ENCODE measurements at regions not wholly inside any gene's neighbourhood (a gene's known extent, or its start where the extent isn't known, plus 50 kb on each side); places are given as distances from the start of the nearest gene placed in this dataset.

- DNase-seq (ENCODE audit: low read depth in 3 of 3) = no peak
These were observed 136.6 kb downstream of the RNF152 start for GRCh38 chr18:61756244-61756643.

GRCh38 chr18:61755555-61755954 lies 137.3 kb downstream of the RNF152 start:
- DNase-seq (ENCODE audit: low read depth in 3 of 3) = no peak

- no peak for DNase-seq (ENCODE audit: low read depth in 3 of 3)
These were observed 138.7 kb downstream of the RNF152 start for GRCh38 chr18:61754039-61754583.

GRCh38 chr18:61753373-61753772 lies 139.4 kb downstream of the RNF152 start:
- DNase-seq (ENCODE audit: low read depth in 3 of 3) = no peak

GRCh38 chr18:61752973-61753372 lies 139.8 kb downstream of the RNF152 start:
- DNase-seq (ENCODE audit: low read depth in 3 of 3) = no peak

GRCh38 chr18:61750840-61751668 lies 141.8 kb downstream of the RNF152 start:
- DNase-seq (ENCODE audit: low read depth in 3 of 3) = no peak

DNA sequence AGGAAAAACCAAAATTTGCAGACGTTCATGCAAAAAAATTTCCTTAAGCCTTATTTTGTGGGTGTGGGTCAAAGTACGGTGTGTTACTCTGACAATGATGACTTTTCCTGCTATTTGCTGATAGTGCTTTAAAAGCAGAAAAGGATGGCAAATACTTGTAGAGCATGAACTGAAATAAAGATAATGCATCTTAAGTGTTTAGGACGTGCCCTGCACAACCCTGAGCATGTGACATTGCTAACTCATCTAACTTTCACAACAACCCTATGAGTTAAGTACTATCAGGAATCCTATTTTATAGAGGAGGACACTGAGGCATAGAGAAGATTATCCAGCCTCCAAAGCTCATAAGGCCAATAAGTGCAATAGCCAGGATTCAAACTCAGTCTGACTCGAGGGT lies 143.3 kb downstream of the RNF152 start:
- no peak for DNase-seq (ENCODE audit: low read depth in 3 of 3)

DNA sequence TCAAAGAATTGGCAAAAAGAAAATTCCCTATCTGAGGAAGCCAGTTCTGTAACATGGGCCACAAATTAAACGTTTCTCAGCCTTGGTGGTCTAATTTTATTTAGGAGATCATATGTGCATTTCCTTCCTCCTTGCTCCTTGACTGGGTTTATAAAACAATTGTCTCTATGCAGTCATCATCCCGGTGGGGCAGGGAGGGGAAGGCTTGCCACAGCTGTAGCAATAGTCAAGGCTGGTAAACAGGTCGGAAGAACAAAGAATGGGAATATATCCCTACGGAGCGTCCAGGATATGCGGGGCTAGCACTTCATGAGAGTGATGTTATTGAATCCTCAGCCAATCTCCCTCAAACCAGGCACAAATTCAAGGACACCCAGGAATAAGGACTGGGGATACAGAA lies 143.8 kb downstream of the RNF152 start:
- DNase-seq (ENCODE audit: low read depth in 3 of 3) = no peak

GRCh38 chr18:61748004-61748403 lies 144.8 kb downstream of the RNF152 start:
- no peak for DNase-seq (ENCODE audit: low read depth in 3 of 3)

DNA sequence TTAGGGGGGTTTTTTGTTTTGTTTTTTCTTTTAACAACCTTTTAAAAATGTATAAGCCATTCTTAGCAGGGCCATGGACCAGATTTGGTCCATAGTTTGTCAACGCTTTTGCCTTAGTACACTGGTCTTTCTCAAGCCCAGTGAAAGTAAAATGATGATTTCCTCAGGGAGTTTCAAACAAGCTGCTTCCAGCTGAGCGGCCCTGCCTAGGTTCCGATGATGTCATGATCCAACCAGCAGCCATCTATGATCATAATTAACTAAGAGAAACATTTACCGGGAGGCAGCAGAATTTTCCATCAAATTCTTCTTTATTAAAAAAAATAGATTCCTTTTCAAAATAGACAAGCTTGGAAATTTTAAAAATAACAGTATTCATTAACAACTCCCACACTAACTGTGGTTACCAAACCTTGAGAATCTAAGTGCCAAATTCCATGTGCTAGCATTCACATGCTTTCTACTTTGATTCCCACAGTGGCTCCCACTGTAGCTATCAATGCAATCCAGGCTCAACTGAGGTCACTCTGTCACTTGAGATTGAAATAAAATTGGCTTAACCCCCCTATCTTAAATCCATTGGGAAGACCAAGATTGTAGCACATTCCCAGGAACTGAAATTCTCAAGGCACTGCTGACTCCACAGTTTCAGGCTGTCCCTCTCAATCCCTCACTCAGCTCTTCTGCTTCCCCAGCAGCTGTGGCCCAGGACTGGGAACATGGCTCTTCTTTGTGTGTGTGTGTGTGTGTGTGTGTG lies 148.9 kb downstream of the RNF152 start:
- DNase-seq (ENCODE audit: low read depth in 3 of 3) = no peak

- no peak for DNase-seq (ENCODE audit: low read depth in 3 of 3)
These were observed 150.0 kb downstream of the RNF152 start for GRCh38 chr18:61742565-61743429.

DNA sequence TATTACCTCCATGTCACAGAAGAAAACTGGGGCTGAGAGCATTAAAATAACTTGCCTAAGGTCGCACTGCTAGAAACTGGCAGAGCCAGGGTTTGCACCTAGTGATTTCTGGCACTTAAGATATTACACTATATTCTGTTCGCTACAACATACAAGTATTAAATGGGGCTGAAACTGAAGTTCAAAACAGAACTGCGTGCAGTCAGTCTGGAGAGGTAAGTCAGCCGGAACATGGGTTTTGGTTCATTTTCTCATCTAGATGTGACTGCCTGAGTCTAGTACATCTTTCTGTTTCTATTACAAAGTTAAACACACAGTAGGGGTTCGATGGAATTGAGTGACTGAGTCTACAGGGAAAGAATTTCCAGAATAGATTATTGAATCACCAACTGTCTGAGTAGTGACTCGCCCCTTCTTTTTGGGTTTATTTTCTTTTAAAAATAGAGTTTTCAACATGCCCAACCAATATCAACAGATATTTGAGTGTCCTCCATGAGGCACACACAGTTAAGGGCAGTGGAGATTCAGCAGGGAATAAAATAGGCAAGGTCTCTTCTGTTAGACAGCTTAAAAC lies 150.8 kb downstream of the RNF152 start:
- DNase-seq (ENCODE audit: low read depth in 3 of 3) = no peak

GRCh38 chr18:61738488-61738887 lies 154.3 kb downstream of the RNF152 start:
- DNase-seq (ENCODE audit: low read depth in 3 of 3) = no peak

GRCh38 chr18:61738042-61738441 lies 154.8 kb downstream of the RNF152 start:
- no peak for DNase-seq (ENCODE audit: low read depth in 3 of 3)

DNA sequence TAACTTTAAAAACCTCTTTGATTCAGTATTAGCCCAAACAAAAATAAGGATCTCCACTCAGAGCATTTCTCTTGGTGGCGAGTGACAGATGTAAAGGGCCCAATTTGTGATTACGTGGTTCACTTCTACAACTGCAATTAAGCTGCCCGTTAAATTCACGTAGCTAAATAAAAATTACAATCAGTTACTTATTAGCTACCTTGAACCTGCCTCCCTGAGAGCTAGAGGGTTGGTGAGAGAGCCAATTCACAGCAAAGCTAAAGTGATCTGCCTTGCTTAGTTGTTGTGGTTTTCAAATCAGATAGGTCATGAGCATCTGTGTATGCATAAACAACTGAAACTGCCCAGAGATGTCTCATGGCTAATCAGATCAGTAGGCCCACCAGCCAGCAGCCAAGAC lies 156.7 kb downstream of the RNF152 start:
- no peak for DNase-seq (ENCODE audit: low read depth in 3 of 3)

- DNase-seq (ENCODE audit: low read depth in 3 of 3) = no peak
These were observed 157.2 kb downstream of the RNF152 start for GRCh38 chr18:61735564-61736102.

DNA sequence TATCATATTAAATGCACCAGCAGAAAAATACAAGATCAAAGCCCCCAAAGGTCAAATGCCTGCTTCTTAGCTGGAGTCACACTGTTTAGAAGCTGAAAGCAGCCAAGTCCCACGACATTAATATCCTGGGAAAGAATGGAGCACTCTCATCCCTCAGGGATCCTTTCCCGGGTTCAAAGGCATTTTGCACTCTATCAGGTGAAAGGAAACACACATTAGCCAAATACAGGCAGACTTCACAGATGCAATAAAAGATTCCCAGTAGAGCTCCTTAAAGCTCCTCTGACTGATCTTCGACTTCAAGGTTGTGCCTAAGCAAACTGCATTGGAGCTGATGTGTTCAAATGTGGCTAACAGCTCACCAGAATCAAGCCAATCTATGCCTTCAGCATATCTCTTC lies 158.4 kb downstream of the RNF152 start:
- no peak for DNase-seq (ENCODE audit: low read depth in 3 of 3)

- DNase-seq (ENCODE audit: low read depth in 3 of 3) = no peak
These were observed 160.0 kb downstream of the RNF152 start for GRCh38 chr18:61732854-61733253.

DNA sequence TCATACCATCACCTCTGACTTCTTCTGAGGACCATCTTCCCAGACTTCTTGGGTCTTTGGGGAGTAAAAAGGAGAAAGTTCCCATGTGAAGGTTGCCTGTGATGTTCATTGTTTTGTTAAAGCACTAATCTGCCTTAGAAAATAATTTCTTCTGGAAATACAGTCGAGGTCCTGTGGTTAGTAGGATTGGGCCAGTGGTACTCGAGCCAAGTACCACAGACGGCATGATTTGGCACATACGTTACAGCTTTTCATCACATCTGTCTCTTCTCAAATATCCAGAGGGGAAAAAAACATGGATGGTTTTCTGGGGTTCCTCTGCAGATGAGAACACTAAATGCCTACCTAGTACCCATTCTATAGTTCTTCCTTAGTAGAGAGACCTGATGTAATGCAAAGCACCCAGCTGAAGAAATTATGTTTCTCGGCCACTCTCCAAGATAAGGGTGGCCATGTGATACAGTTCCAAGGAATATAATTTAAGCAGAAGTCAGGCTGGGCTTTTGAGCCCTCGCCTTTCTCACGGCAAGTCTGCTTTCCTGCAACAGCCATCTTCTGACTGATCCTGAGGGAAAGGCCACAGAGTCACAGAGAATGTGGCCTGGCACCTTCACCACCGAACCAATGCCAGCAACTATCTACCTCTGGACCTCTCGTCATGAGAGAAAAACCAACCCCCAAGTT lies 161.0 kb downstream of the RNF152 start:
- no peak for DNase-seq (ENCODE audit: low read depth in 3 of 3)

DNA sequence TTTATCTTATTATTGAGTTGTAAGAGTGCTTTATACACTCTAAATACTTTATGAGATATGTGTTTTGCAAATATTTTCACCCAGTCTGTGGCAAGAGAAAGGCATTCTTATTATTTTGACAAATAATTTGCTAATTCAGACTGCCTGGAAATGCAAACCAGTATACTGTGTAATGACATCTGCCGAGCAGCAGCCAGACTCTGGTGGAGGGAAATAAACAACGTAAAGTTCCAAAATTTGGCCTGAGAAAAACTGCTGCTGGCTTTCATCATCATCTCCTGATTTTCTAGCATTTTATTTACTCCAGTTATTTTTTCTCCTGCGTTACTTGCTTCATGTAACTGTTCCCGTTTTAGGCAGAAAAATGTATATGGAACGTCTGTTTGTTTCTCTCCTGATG lies 161.6 kb downstream of the RNF152 start:
- DNase-seq (ENCODE audit: low read depth in 3 of 3) = no peak

DNA sequence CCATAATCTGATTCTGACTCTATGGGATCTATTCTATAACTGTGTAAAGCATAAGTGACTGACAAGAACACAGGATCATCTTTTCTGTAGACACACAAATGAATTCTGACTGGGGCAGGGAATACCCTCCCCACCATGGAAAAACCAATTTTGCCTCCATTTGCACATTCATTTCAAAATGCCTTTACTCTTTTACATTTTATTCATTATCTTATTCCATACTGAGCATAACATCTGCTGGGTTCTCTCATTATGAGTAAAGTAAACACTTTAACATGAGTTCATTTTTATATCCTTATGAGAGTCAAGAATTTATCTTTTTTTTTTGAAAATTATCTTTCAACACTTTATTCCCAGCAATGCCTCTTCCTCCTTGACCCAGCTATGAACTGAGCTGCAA lies 163.5 kb downstream of the RNF152 start:
- no peak for DNase-seq (ENCODE audit: low read depth in 3 of 3)
